ENCODE measurements at regions not wholly inside any gene's neighbourhood (a gene's known extent, or its start where the extent isn't known, plus 50 kb on each side); places are given as distances from the start of the nearest gene placed in this dataset.
"Not testable (repeated sequence)": the region's sequence is repeated elsewhere in the genome, so short reads cannot be mapped to it uniquely, and the experiment has no call there.

DNA sequence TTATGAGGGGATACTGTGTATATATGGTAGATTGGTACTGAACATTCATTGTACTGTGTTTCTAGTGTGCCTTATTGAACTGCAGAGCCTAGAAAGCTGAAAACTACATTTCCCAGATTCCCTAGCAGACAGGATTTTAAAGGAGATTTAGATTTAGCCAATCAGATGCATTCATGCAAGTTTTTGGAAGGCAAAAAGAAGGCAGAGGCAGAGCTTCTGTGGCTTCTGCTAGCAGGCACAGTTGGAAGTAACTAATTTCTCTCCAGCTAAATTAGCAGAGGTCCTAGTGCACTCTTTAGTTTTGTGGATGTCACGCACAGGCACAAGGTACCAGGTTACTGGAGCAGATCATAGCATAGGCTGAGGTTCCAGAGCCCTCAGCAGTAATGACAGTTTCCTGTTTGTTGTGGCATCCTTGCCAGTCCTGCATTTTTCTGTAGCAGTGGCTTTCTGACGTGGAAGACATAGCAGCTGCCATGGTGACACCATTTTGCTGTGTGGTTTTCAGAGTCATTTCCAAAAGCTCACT lies 83.7 kb upstream of the CCDC71L start:
- Histone ChIP-seq H3K4me3 (no peak overlapping the region), H3K9me3 (no peaks in the 10 kb centered on the region), H3K27ac (no peak overlapping the region), H3K4me2 (no peak overlapping the region), H3K4me1 (no peaks in the 10 kb centered on the region)
- no peak for DNase-seq (ENCODE audit: low read depth in 1 of 2, low spot score in 1 of 2)
- FAIRE-seq: no peak
- TF ChIP-seq, protein P1, sequence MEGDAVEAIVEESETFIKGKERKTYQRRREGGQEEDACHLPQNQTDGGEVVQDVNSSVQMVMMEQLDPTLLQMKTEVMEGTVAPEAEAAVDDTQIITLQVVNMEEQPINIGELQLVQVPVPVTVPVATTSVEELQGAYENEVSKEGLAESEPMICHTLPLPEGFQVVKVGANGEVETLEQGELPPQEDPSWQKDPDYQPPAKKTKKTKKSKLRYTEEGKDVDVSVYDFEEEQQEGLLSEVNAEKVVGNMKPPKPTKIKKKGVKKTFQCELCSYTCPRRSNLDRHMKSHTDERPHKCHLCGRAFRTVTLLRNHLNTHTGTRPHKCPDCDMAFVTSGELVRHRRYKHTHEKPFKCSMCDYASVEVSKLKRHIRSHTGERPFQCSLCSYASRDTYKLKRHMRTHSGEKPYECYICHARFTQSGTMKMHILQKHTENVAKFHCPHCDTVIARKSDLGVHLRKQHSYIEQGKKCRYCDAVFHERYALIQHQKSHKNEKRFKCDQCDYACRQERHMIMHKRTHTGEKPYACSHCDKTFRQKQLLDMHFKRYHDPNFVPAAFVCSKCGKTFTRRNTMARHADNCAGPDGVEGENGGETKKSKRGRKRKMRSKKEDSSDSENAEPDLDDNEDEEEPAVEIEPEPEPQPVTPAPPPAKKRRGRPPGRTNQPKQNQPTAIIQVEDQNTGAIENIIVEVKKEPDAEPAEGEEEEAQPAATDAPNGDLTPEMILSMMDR (IDR thresholded peaks at IDR 0.05): no peak
- TF ChIP-seq HOXB13 (CRISPR knock-in tag; IDR thresholded peaks at IDR 0.05; ENCODE audit: low read depth) (no peak), ZFP36 (IDR thresholded peaks at IDR 0.05; ENCODE audit: borderline replicate concordance, partially characterized antibody) (no peak), CBX8 (IDR thresholded peaks at IDR 0.05) (no peak), EP300 (IDR thresholded peaks at IDR 0.05) (no peak), SMC3 (IDR thresholded peaks at IDR 0.05) (no peak), ZSCAN20 (CRISPR knock-in tag; IDR thresholded peaks at IDR 0.05) (no peak), JUNB (IDR thresholded peaks at IDR 0.05) (no peak), CBX2 (IDR thresholded peaks at IDR 0.05; ENCODE audit: borderline replicate concordance, low read depth) (no peak), RAD21 (conservative IDR thresholded peaks at IDR 0.05 in 1 of 2, IDR thresholded peaks at IDR 0.05 in 1 of 2) (no peak), MAFK (IDR thresholded peaks at IDR 0.05; ENCODE audit: partially characterized antibody) (no peak), POLR2AphosphoS2 (conservative IDR thresholded peaks at IDR 0.05; ENCODE audit: low read length) (no peak)
- TF ChIP-seq, protein P2, sequence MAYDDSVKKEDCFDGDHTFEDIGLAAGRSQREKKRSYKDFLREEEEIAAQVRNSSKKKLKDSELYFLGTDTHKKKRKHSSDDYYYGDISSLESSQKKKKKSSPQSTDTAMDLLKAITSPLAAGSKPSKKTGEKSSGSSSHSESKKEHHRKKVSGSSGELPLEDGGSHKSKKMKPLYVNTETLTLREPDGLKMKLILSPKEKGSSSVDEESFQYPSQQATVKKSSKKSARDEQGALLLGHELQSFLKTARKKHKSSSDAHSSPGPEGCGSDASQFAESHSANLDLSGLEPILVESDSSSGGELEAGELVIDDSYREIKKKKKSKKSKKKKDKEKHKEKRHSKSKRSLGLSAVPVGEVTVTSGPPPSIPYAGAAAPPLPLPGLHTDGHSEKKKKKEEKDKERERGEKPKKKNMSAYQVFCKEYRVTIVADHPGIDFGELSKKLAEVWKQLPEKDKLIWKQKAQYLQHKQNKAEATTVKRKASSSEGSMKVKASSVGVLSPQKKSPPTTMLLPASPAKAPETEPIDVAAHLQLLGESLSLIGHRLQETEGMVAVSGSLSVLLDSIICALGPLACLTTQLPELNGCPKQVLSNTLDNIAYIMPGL (CRISPR knock-in tag; IDR thresholded peaks at IDR 0.05; ENCODE audit: borderline replicate concordance): no peak
- TF ChIP-seq, protein P3, sequence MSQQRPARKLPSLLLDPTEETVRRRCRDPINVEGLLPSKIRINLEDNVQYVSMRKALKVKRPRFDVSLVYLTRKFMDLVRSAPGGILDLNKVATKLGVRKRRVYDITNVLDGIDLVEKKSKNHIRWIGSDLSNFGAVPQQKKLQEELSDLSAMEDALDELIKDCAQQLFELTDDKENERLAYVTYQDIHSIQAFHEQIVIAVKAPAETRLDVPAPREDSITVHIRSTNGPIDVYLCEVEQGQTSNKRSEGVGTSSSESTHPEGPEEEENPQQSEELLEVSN (IDR thresholded peaks at IDR 0.05; ENCODE audit: borderline replicate concordance, low read depth): no peak
- TF ChIP-seq, protein P4, sequence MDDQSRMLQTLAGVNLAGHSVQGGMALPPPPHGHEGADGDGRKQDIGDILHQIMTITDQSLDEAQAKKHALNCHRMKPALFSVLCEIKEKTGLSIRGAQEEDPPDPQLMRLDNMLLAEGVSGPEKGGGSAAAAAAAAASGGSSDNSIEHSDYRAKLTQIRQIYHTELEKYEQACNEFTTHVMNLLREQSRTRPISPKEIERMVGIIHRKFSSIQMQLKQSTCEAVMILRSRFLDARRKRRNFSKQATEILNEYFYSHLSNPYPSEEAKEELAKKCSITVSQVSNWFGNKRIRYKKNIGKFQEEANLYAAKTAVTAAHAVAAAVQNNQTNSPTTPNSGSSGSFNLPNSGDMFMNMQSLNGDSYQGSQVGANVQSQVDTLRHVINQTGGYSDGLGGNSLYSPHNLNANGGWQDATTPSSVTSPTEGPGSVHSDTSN (IDR thresholded peaks at IDR 0.05): no peak
- TF ChIP-seq, protein P5, sequence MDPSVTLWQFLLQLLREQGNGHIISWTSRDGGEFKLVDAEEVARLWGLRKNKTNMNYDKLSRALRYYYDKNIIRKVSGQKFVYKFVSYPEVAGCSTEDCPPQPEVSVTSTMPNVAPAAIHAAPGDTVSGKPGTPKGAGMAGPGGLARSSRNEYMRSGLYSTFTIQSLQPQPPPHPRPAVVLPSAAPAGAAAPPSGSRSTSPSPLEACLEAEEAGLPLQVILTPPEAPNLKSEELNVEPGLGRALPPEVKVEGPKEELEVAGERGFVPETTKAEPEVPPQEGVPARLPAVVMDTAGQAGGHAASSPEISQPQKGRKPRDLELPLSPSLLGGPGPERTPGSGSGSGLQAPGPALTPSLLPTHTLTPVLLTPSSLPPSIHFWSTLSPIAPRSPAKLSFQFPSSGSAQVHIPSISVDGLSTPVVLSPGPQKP (IDR thresholded peaks at IDR 0.05; ENCODE audit: low read depth, low read length): no peak
- 76% methylated on average over 2 of the region's 2 CpGs for WGBS (ENCODE audit: missing lambda C conversion rate)
- ChIA-PET POLR2A (no interaction called here), CTCF (interaction anchor here (0.6 to 3.1 kb wide), 4 partner anchors 8 to 578 kb away, joined by 4 to 13 read pairs (median 4); partner anchors contain the start of gene CCDC71L)
- ATAC-seq: no peak

DNA sequence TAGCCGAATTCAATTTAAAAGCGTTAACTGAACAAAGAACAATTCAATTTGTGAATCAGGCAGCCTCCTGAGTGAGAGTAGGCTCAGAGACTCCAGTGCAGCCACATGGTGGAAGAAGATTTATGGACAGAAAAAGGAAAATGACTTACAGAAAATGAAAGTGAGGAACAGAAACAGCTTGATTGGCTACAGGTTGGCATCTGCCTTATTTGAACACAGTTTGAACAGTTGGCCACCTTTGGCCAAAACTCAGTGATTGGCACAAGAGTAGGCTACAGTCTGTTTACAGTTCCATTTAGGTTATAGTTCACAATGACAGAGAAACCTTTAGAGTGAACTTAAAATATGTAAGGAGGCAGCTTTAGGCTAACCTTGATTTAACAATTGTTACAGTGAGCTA lies 86.3 kb upstream of the CCDC71L start:
- H3K4me3 ChIP-seq; DNase-seq (ENCODE audit: low read depth in 1 of 2, low spot score in 1 of 2); POLR2A ChIA-PET; H3K4me1 ChIP-seq; H3K4me2 ChIP-seq; H3K27ac ChIP-seq; FAIRE-seq; H3K9me3 ChIP-seq; ATAC-seq: not testable (repeated sequence)
- CTCF ChIA-PET: interaction anchor here (1.2 to 2.2 kb wide), 5 partner anchors 10 to 87 kb away, joined by 3 to 8 read pairs (median 6); partner anchors contain the start of gene CCDC71L
- 89% methylated on average over 2 of the region's 2 CpGs for WGBS (ENCODE audit: missing lambda C conversion rate)

All from A549 (cell line).